ENCODE measurements at regions not wholly inside any gene's neighbourhood (a gene's known extent, or its start where the extent isn't known, plus 50 kb on each side); places are given as distances from the start of the nearest gene placed in this dataset.

- POLR2A ChIA-PET = no interaction called here
- Histone ChIP-seq H3K9me1 (replicated peaks; ENCODE audit: control insufficient read depth, extremely low read depth, insufficient read depth, low read length) (no peaks in the 10 kb centered on the region), H3K9ac (replicated peaks; ENCODE audit: extremely low read depth, insufficient read depth, low read length) (no peak overlapping the region), H3K4me2 (ENCODE audit: insufficient read depth, low read length) (no peak overlapping the region), H4K20me1 (replicated peaks; ENCODE audit: control insufficient read depth, extremely low read depth, insufficient read depth, low read length) (no peaks in the 10 kb centered on the region), H3K4me1 (ENCODE audit: control insufficient read depth, extremely low read depth, insufficient read depth, low read length) (no peaks in the 10 kb centered on the region), H3K79me2 (ENCODE audit: control insufficient read depth, insufficient read depth, low read length) (no peaks in the 10 kb centered on the region), H3K27me3 (ENCODE audit: control insufficient read depth in 2 of 2, insufficient read depth in 2 of 2, low read length in 2 of 2) (no peaks in the 10 kb centered on the region), H3K36me3 (ENCODE audit: control insufficient read depth in 2 of 2, extremely low read depth in 1 of 2, insufficient read depth in 2 of 2, low read length in 2 of 2) (no peaks in the 10 kb centered on the region), H3K4me3 (replicated peaks in 1 of 3; ENCODE audit: insufficient read depth in 1 of 3, low read depth in 1 of 3, low read length in 3 of 3) (no peak overlapping the region), H3K27ac (ENCODE audit: insufficient read depth, low read depth, low read length) (no peak overlapping the region), H2AFZ (ENCODE audit: low read depth, low read length) (no peak overlapping the region), H3K9me3 (replicated peaks; ENCODE audit: control insufficient read depth, insufficient read depth, low read length) (no peaks in the 10 kb centered on the region)
- DNase-seq (ENCODE audit: low read depth, low spot score) = peak; percentile 71
- intact Hi-C loops (cut with micrococcal nuclease) (no loop called here), dilution Hi-C loops (cut with MboI; ENCODE audit: extremely low pct_ligation_motif_present, low sequenced_read_pairs) (no loop called here)
- no peak for FAIRE-seq
- no peak for TF ChIP-seq FOS (IDR thresholded peaks at IDR 0.05; ENCODE audit: borderline replicate concordance, insufficient read depth, low read length)
- TF ChIP-seq, protein P1, sequence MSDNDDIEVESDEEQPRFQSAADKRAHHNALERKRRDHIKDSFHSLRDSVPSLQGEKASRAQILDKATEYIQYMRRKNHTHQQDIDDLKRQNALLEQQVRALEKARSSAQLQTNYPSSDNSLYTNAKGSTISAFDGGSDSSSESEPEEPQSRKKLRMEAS (IDR thresholded peaks at IDR 0.05; ENCODE audit: insufficient read depth, insufficient read length) = no peak
- no peak for TF ChIP-seq POLR2A (IDR thresholded peaks at IDR 0.05; ENCODE audit: low read depth, low read length)
- no peak for TF ChIP-seq MYC (IDR thresholded peaks at IDR 0.05; ENCODE audit: low read depth, low read length)
- no peak for TF ChIP-seq POLR2AphosphoS5 (IDR thresholded peaks at IDR 0.05; ENCODE audit: insufficient read depth, low read depth, low read length)
- TF ChIP-seq GATA2 (IDR thresholded peaks at IDR 0.05; ENCODE audit: insufficient read depth, insufficient read length, low read depth, low read length) = no peak
- no peak for TF ChIP-seq EZH2 (IDR thresholded peaks at IDR 0.05; ENCODE audit: borderline replicate concordance, low read depth, low read length, severe bottlenecking)
- TF ChIP-seq JUN (IDR thresholded peaks at IDR 0.05; ENCODE audit: borderline replicate concordance, insufficient read depth, insufficient read length, low read depth) = no peak
- TF ChIP-seq, protein P2, sequence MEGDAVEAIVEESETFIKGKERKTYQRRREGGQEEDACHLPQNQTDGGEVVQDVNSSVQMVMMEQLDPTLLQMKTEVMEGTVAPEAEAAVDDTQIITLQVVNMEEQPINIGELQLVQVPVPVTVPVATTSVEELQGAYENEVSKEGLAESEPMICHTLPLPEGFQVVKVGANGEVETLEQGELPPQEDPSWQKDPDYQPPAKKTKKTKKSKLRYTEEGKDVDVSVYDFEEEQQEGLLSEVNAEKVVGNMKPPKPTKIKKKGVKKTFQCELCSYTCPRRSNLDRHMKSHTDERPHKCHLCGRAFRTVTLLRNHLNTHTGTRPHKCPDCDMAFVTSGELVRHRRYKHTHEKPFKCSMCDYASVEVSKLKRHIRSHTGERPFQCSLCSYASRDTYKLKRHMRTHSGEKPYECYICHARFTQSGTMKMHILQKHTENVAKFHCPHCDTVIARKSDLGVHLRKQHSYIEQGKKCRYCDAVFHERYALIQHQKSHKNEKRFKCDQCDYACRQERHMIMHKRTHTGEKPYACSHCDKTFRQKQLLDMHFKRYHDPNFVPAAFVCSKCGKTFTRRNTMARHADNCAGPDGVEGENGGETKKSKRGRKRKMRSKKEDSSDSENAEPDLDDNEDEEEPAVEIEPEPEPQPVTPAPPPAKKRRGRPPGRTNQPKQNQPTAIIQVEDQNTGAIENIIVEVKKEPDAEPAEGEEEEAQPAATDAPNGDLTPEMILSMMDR (IDR thresholded peaks at IDR 0.05; ENCODE audit: extremely low read depth in 1 of 2, insufficient read depth in 1 of 2, low read depth in 1 of 2, low read length in 2 of 2) = no peak
- CTCF ChIA-PET = interaction anchor here (1.0 kb wide), 1 partner anchor 46 kb away, joined by 3 read pairs; no protein-coding TSS in a partner anchor
- BruUV-seq (replicated peaks) = no TSS peak
Measured at GRCh38 chr7:93750986-93751385, 139.6 kb downstream of the TFPI2 start.

Data from endothelial cell of umbilical vein (primary cell).